GM12873 (cell line): ENCODE measurements at regions not wholly inside any gene's neighbourhood (a gene's known extent, or its start where the extent isn't known, plus 50 kb on each side); places are given as distances from the start of the nearest gene placed in this dataset.

Source experiments
- CTCF ChIP-seq: IDR thresholded peaks from 2 replicates; pipeline ENCODE4 v1.5.1; 2012; ENCODE audit warnings: low read depth, mild to moderate bottlenecking, moderate library complexity, low read length, control low read depth; ENCODE audit not compliant: insufficient read depth; ENCODE audit errors: missing control alignments

GRCh38 chr3:182671541-182671940 is 121.8 kb upstream of the ATP11B start:
- no peak for TF ChIP-seq CTCF

- TF ChIP-seq CTCF = no peak
Measured at GRCh38 chr3:182671942-182672341, 121.4 kb upstream of the ATP11B start.

DNA sequence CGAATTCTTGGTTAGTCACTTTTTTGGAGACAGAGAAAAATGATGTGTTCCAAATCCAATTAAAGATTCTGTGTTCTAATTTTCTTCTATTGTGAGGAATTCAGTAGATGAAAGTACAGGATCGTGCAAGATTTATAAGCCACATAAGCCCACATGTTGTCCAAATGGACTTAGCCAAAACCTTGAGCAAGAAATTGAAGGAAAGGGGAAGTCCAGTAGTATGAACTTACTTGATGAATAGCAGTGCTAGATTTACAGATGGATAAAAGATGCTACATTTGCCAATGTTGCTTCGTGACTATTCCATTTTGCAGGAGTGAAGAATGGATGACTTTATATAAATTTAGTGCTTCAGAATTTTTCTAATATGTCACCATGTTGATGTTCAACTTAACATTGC is 120.0 kb upstream of the ATP11B start:
- no peak for TF ChIP-seq CTCF

GRCh38 chr3:182682263-182683241 is 110.8 kb upstream of the ATP11B start:
- peak; percentile 21 for TF ChIP-seq CTCF

DNA sequence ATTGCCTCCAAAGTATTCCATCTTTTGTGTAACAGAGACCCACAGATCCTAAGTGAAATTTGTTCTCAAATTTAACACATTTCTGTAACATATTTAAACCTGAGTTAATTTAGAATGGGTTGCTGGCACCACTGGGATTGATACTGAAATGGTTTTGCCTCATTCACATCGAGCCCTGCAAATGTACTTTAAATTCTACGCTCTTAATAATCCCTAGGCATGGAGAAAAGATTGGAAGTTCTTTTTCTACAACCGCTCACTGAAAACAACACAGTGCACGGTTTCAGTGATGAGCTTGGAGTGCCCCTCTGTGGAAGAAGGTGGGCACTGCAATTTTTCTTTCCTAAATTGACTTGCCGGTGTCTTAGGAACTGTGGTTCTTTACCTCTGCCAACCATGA is 109.9 kb upstream of the ATP11B start:
- TF ChIP-seq CTCF = peak; percentile 94

DNA sequence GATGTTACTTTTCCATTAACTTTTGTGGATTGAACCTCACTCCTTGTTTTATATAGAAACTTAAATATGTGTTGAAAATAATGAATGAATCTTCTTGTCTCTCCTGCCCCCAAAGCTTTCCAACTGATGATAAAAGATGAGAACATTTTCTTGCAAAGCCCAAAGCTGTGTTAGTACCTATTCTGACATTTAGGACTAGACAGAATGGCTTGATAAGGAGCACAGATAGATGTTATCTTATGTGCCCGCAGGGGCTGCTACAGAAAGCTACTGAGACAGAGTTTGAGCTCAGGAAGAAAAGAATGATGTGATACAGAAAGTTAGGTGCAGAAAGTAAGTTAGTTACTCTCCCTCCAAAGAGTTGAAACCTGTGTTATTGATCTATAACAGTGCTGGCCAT is 109.4 kb upstream of the ATP11B start:
- TF ChIP-seq CTCF = no peak

DNA sequence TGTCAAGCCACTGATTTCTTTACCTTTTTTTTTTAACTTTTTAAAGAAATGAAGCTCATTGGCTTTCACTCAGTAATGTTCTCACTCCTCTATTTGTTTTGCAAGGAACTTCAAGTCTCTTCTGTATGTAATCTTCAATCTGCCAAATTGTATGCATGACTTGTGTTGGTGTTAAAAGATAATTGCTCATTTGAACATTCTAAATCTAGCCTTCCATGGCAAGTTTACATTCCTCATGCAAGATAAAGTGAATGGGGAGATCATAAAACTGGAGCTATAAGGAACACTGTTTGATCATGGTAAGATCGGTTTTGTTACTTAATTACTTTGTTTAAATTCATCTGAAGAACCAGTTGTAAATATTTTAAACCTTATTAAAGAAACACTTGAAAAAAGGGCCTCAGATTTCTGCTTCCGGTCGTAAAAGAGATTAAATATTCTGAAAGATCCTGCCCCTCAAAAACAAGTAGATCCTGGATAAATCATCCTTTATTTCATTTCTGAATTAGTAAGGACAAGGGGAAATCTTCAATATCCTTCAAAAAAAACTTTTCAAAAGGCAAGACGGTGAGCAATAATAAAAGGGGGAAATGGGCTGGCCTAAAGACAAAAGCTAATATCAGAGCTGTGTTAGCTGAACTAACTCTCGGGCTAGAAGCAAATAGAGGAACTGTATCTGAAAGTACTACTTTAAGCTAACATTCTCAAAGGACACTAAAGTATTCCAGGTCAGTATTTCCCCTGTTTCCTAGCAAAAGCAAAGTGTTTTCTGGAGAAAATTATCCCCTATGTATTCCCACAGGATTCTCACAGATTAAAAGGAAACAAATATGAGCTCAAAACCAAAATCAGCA is 107.0 kb upstream of the ATP11B start:
- no peak for TF ChIP-seq CTCF
